ENCODE measurements at regions not wholly inside any gene's neighbourhood (a gene's known extent, or its start where the extent isn't known, plus 50 kb on each side); places are given as distances from the start of the nearest gene placed in this dataset.

GRCh38 chr12:13599176-13599575 lies 382.2 kb downstream of the GRIN2B start:
- Histone ChIP-seq H3K36me3 (ENCODE audit: control insufficient read depth, insufficient read depth, low read length) (no peaks in the 10 kb centered on the region), H3K56ac (ENCODE audit: low read length) (no peak overlapping the region), H2BK15ac (replicated peaks; ENCODE audit: low read depth) (no peak overlapping the region), H3K4me3 (ENCODE audit: low read length) (no peak overlapping the region), H2AK5ac (ENCODE audit: low read length) (no peak overlapping the region), H3K4me1 (ENCODE audit: control insufficient read depth, low read depth, low read length) (peaks cover 2% of the 10 kb centered on the region), H3K27ac (ENCODE audit: low read depth, low read length) (no peak overlapping the region), H3K23ac (ENCODE audit: low read length) (no peak overlapping the region), H3K79me2 (ENCODE audit: control insufficient read depth, insufficient read depth, low read length) (no peaks in the 10 kb centered on the region), H3K18ac (ENCODE audit: low read length) (no peak overlapping the region), H2BK120ac (ENCODE audit: low read depth, low read length) (no peak overlapping the region), H3K9ac (ENCODE audit: low read length) (no peak overlapping the region), H3K4me2 (ENCODE audit: low read length) (no peak overlapping the region), H2BK5ac (ENCODE audit: low read length) (no peak overlapping the region), H4K8ac (ENCODE audit: low read depth, low read length) (no peak overlapping the region), H3K4ac (ENCODE audit: low read depth, low read length) (no peak overlapping the region), H4K5ac (ENCODE audit: low read length) (no peak overlapping the region), H3K79me1 (ENCODE audit: low read length) (no peaks in the 10 kb centered on the region), H3K27me3 (ENCODE audit: insufficient read depth, low read length, poor library complexity) (no peaks in the 10 kb centered on the region)
- WGBS (ENCODE audit: extremely low coverage, insufficient coverage, low lambda C conversion rate) = no CpG with 5 or more reads among the region's 4 CpGs
- DNase-seq = no peak

- no peak overlapping the region for H4K5ac ChIP-seq (ENCODE audit: low read length)
- H3K56ac ChIP-seq (ENCODE audit: low read length) = no peak overlapping the region
- no peak overlapping the region for H2BK15ac ChIP-seq (replicated peaks; ENCODE audit: low read depth)
- no CpG with 5 or more reads among the region's 2 CpGs for WGBS (ENCODE audit: extremely low coverage, insufficient coverage, low lambda C conversion rate)
- H3K18ac ChIP-seq (ENCODE audit: low read length) = no peak overlapping the region
- DNase-seq = no peak
- no peak overlapping the region for H3K23ac ChIP-seq (ENCODE audit: low read length)
- H3K4me2 ChIP-seq (ENCODE audit: low read length) = no peak overlapping the region
- no peak overlapping the region for H3K4ac ChIP-seq (ENCODE audit: low read depth, low read length)
- peaks cover 2% of the 10 kb centered on the region for H3K4me1 ChIP-seq (ENCODE audit: control insufficient read depth, low read depth, low read length)
- H2AK5ac ChIP-seq (ENCODE audit: low read length) = peak overlapping the region; percentile 13
- no peak overlapping the region for H2BK120ac ChIP-seq (ENCODE audit: low read depth, low read length)
- no peak overlapping the region for H3K27ac ChIP-seq (ENCODE audit: low read depth, low read length)
- no peak overlapping the region for H2BK5ac ChIP-seq (ENCODE audit: low read length)
- no peaks in the 10 kb centered on the region for H3K79me2 ChIP-seq (ENCODE audit: control insufficient read depth, insufficient read depth, low read length)
- no peak overlapping the region for H4K8ac ChIP-seq (ENCODE audit: low read depth, low read length)
- H3K4me3 ChIP-seq (ENCODE audit: low read length) = no peak overlapping the region
- H3K36me3 ChIP-seq (ENCODE audit: control insufficient read depth, insufficient read depth, low read length) = no peaks in the 10 kb centered on the region
- no peaks in the 10 kb centered on the region for H3K79me1 ChIP-seq (ENCODE audit: low read length)
- no peak overlapping the region for H3K9ac ChIP-seq (ENCODE audit: low read length)
- H3K27me3 ChIP-seq (ENCODE audit: insufficient read depth, low read length, poor library complexity) = no peaks in the 10 kb centered on the region
These were observed 383.6 kb downstream of the GRIN2B start for GRCh38 chr12:13597837-13598236.

GRCh38 chr12:13597166-13597565 lies 384.2 kb downstream of the GRIN2B start:
- WGBS (ENCODE audit: extremely low coverage, insufficient coverage, low lambda C conversion rate) = no CpG with 5 or more reads among the region's 4 CpGs
- Histone ChIP-seq H3K4ac (ENCODE audit: low read depth, low read length) (no peak overlapping the region), H2BK15ac (replicated peaks; ENCODE audit: low read depth) (no peak overlapping the region), H3K4me1 (ENCODE audit: control insufficient read depth, low read depth, low read length) (peaks cover 2% of the 10 kb centered on the region), H2AK5ac (ENCODE audit: low read length) (no peak overlapping the region), H3K56ac (ENCODE audit: low read length) (peak overlapping the region; percentile 53), H4K8ac (ENCODE audit: low read depth, low read length) (no peak overlapping the region), H3K4me3 (ENCODE audit: low read length) (no peak overlapping the region), H3K27me3 (ENCODE audit: insufficient read depth, low read length, poor library complexity) (no peaks in the 10 kb centered on the region), H3K27ac (ENCODE audit: low read depth, low read length) (no peak overlapping the region), H2BK120ac (ENCODE audit: low read depth, low read length) (no peak overlapping the region), H2BK5ac (ENCODE audit: low read length) (no peak overlapping the region), H3K18ac (ENCODE audit: low read length) (no peak overlapping the region), H3K23ac (ENCODE audit: low read length) (no peak overlapping the region), H3K79me2 (ENCODE audit: control insufficient read depth, insufficient read depth, low read length) (no peaks in the 10 kb centered on the region), H3K9ac (ENCODE audit: low read length) (no peak overlapping the region), H4K5ac (ENCODE audit: low read length) (no peak overlapping the region), H3K36me3 (ENCODE audit: control insufficient read depth, insufficient read depth, low read length) (no peaks in the 10 kb centered on the region), H3K4me2 (ENCODE audit: low read length) (no peak overlapping the region), H3K79me1 (ENCODE audit: low read length) (no peaks in the 10 kb centered on the region)
- DNase-seq = no peak

- H3K4me2 ChIP-seq (ENCODE audit: low read length) = no peak overlapping the region
- peaks cover 2% of the 10 kb centered on the region for H3K4me1 ChIP-seq (ENCODE audit: control insufficient read depth, low read depth, low read length)
- no peak overlapping the region for H2AK5ac ChIP-seq (ENCODE audit: low read length)
- no peak overlapping the region for H3K4me3 ChIP-seq (ENCODE audit: low read length)
- H3K4ac ChIP-seq (ENCODE audit: low read depth, low read length) = no peak overlapping the region
- peak overlapping the region; percentile 53 for H3K56ac ChIP-seq (ENCODE audit: low read length)
- no peak overlapping the region for H4K8ac ChIP-seq (ENCODE audit: low read depth, low read length)
- no peaks in the 10 kb centered on the region for H3K79me1 ChIP-seq (ENCODE audit: low read length)
- no peaks in the 10 kb centered on the region for H3K36me3 ChIP-seq (ENCODE audit: control insufficient read depth, insufficient read depth, low read length)
- H4K5ac ChIP-seq (ENCODE audit: low read length) = no peak overlapping the region
- H2BK120ac ChIP-seq (ENCODE audit: low read depth, low read length) = no peak overlapping the region
- H3K79me2 ChIP-seq (ENCODE audit: control insufficient read depth, insufficient read depth, low read length) = no peaks in the 10 kb centered on the region
- no CpG with 5 or more reads among the region's 1 CpG for WGBS (ENCODE audit: extremely low coverage, insufficient coverage, low lambda C conversion rate)
- no peak overlapping the region for H3K9ac ChIP-seq (ENCODE audit: low read length)
- H2BK15ac ChIP-seq (replicated peaks; ENCODE audit: low read depth) = no peak overlapping the region
- H3K27me3 ChIP-seq (ENCODE audit: insufficient read depth, low read length, poor library complexity) = no peaks in the 10 kb centered on the region
- DNase-seq = no peak
- no peak overlapping the region for H3K27ac ChIP-seq (ENCODE audit: low read depth, low read length)
- H2BK5ac ChIP-seq (ENCODE audit: low read length) = no peak overlapping the region
- peak overlapping the region; percentile 41 for H3K18ac ChIP-seq (ENCODE audit: low read length)
- H3K23ac ChIP-seq (ENCODE audit: low read length) = no peak overlapping the region
These were observed 384.7 kb downstream of the GRIN2B start for GRCh38 chr12:13596714-13597113.

GRCh38 chr12:13595536-13596443 lies 385.6 kb downstream of the GRIN2B start:
- Histone ChIP-seq H3K4me1 (ENCODE audit: control insufficient read depth, low read depth, low read length) (peaks cover 2% of the 10 kb centered on the region), H4K8ac (ENCODE audit: low read depth, low read length) (no peak overlapping the region), H3K56ac (ENCODE audit: low read length) (no peak overlapping the region), H3K79me1 (ENCODE audit: low read length) (no peaks in the 10 kb centered on the region), H4K5ac (ENCODE audit: low read length) (no peak overlapping the region), H3K79me2 (ENCODE audit: control insufficient read depth, insufficient read depth, low read length) (no peaks in the 10 kb centered on the region), H3K27ac (ENCODE audit: low read depth, low read length) (no peak overlapping the region), H3K4me3 (ENCODE audit: low read length) (no peak overlapping the region), H3K36me3 (ENCODE audit: control insufficient read depth, insufficient read depth, low read length) (no peaks in the 10 kb centered on the region), H3K27me3 (ENCODE audit: insufficient read depth, low read length, poor library complexity) (no peaks in the 10 kb centered on the region), H3K9ac (ENCODE audit: low read length) (no peak overlapping the region), H2BK120ac (ENCODE audit: low read depth, low read length) (no peak overlapping the region), H2AK5ac (ENCODE audit: low read length) (no peak overlapping the region), H3K4me2 (ENCODE audit: low read length) (no peak overlapping the region), H2BK15ac (replicated peaks; ENCODE audit: low read depth) (no peak overlapping the region), H2BK5ac (ENCODE audit: low read length) (no peak overlapping the region), H3K18ac (ENCODE audit: low read length) (no peak overlapping the region), H3K23ac (ENCODE audit: low read length) (no peak overlapping the region), H3K4ac (ENCODE audit: low read depth, low read length) (no peak overlapping the region)
- peak; percentile 73 for DNase-seq
- no CpG with 5 or more reads among the region's 2 CpGs for WGBS (ENCODE audit: extremely low coverage, insufficient coverage, low lambda C conversion rate)
